Esophagus muscularis mucosa (tissue), 4 donors: ENCODE measurements at regions not wholly inside any gene's neighbourhood (a gene's known extent, or its start where the extent isn't known, plus 50 kb on each side); places are given as distances from the start of the nearest gene placed in this dataset.
"Not testable (repeated sequence)": the region's sequence is repeated elsewhere in the genome, so short reads cannot be mapped to it uniquely, and the experiment has no call there.

Experiments
- DNase-seq: peaks from one replicate; pipeline ENCODE4 v3.0.0-alpha.2; 2017; ENCODE audit errors: extremely low spot score
- H3K27ac ChIP-seq, 4 donors: fragments of 200-600 bp; sonication (generic); replicated peaks in 1 of 4; 1 replicate in 3 of 4; 2 replicates in 1 of 4; pipeline ENCODE4 v1.5.1; 2016 to 2019; ENCODE audit warnings: mild to moderate bottlenecking in 1 of 4
- H3K27me3 ChIP-seq, 4 donors: fragments of 200-600 bp; sonication (generic); one replicate each; pipeline versions ENCODE4 v1.5.1 to v1.6.0; 2016 to 2019
- H3K36me3 ChIP-seq, 4 donors: fragments of 200-600 bp; sonication (generic); one replicate each; pipeline ENCODE4 v1.5.1; 2016 to 2019
- H3K4me1 ChIP-seq, 4 donors: fragments of 200-600 bp; sonication (generic); one replicate each; pipeline ENCODE4 v1.5.1; 2016 to 2019
- H3K4me3 ChIP-seq, 4 donors: fragments of 200-600 bp; sonication (generic); 1 replicate in 2 of 4; 2 replicates in 2 of 4; pipeline ENCODE4 v1.5.1; 2016 to 2019; ENCODE audit warnings: mild to moderate bottlenecking in 4 of 4, moderate library complexity in 1 of 4
- H3K9me3 ChIP-seq, 4 donors: fragments of 200-600 bp; sonication (generic); 1 replicate in 3 of 4; 2 replicates in 1 of 4; pipeline ENCODE4 v1.5.1; 2016 to 2019
- EP300 ChIP-seq: sonication (generic); formaldehyde crosslinking; IDR thresholded peaks from one replicate; pipeline ENCODE4 v1.6.1; 2017; ENCODE audit warnings: antibody characterized with exemption
- POLR2A ChIP-seq: fragments of 450-650 bp; IDR thresholded peaks from one replicate; pipeline ENCODE4 v1.6.1; 2017; ENCODE audit warnings: antibody characterized with exemption, moderate library complexity, mild to moderate bottlenecking, low read depth
- POLR2AphosphoS5 ChIP-seq, 2 donors: sonication (generic); formaldehyde crosslinking; IDR thresholded peaks; one replicate each; pipeline ENCODE4 v1.6.1; 2017; ENCODE audit warnings: antibody characterized with exemption in 2 of 2
- WGBS: methylation state at CpG from one replicate; pipeline ENCODE4 v1.1.5; 2018; 5-methylcytosine and 5-hydroxymethylcytosine counted together
- intact Hi-C: fragments of 100-400 bp; cut with DNase I; formaldehyde crosslinking; loops from one replicate; pipeline ENCODE4 v1.15.1; 2023
- TF ChIP-seq, protein P1 (sequence below), 3 experiments: fragments of 200-600 bp in 2 of 3; fragments of 450-650 bp in 1 of 3; sonication (generic) in 2 of 3; IDR thresholded peaks; one replicate each; pipeline ENCODE4 v1.5.1; 2017 to 2019; ENCODE audit warnings: antibody characterized with exemption in 3 of 3, mild to moderate bottlenecking in 2 of 3, moderate library complexity in 1 of 3

DNA sequence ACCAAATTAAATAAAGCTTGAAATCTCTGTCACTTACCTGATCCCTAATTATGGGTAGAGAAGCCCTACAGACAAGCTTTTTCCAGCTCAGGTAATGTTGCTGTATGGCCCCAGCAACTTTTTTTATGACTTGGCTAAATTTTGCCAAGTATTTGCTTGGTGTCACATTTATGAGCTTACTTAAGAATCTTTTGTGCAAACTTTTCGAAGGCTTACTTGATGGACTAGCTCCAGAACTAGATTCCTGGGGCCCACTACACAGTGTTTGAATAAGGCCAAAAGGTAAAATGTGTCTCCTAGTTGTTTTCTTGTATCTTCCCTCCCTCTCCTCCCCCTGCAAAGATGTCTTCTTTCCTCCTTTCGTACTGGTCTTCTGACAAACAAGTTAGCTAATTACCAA, 257.9 kb downstream of the OSR1 start:
- no peak for TF ChIP-seq POLR2A
- TF ChIP-seq POLR2AphosphoS5 (IDR thresholded peaks at IDR 0.05), result no peak
- TF ChIP-seq, protein P1, sequence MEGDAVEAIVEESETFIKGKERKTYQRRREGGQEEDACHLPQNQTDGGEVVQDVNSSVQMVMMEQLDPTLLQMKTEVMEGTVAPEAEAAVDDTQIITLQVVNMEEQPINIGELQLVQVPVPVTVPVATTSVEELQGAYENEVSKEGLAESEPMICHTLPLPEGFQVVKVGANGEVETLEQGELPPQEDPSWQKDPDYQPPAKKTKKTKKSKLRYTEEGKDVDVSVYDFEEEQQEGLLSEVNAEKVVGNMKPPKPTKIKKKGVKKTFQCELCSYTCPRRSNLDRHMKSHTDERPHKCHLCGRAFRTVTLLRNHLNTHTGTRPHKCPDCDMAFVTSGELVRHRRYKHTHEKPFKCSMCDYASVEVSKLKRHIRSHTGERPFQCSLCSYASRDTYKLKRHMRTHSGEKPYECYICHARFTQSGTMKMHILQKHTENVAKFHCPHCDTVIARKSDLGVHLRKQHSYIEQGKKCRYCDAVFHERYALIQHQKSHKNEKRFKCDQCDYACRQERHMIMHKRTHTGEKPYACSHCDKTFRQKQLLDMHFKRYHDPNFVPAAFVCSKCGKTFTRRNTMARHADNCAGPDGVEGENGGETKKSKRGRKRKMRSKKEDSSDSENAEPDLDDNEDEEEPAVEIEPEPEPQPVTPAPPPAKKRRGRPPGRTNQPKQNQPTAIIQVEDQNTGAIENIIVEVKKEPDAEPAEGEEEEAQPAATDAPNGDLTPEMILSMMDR (IDR thresholded peaks at IDR 0.05), result no peak
- no peak for TF ChIP-seq EP300
- intact Hi-C loops, result no loop called here
- DNase-seq, result no peak
- Histone ChIP-seq H3K9me3 (no peaks in the 10 kb centered on the region), H3K27ac (no peak overlapping the region), H3K36me3 (no peaks in the 10 kb centered on the region), H3K27me3 (no peaks in the 10 kb centered on the region), H3K4me3 (no peak overlapping the region), H3K4me1 (peaks cover 0 to 16% (median 12%) of the 10 kb centered on the region in 4 donors)
- WGBS, result 88% methylated on average over 2 of the region's 2 CpGs

DNA sequence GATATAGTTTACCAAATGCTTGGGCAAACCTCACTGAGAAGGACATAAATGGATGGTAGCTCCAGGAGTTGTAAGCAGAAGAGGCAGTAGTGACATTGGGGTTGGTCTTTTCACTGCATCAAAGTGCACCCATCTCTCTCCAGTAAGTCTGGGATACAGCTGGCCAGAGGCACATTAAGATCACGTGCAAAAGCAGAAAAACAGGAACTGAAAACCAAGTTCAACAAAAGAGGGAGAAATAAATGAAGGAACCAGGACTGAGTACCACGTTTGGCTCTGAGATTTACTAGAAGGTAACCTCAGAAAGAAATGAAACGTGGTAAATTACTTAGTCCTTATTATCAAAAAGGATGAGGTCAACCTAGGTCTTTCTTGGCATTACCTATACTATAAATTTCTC, 259.2 kb downstream of the OSR1 start:
- no peak for DNase-seq
- intact Hi-C loops, result no loop called here
- H3K36me3 ChIP-seq, result no peaks in the 10 kb centered on the region
- 71% methylated on average over 3 of the region's 3 CpGs for WGBS
- no peak overlapping the region for H3K4me3 ChIP-seq
- H3K27ac ChIP-seq, result no peak overlapping the region
- no peaks in the 10 kb centered on the region for H3K9me3 ChIP-seq
- H3K4me1 ChIP-seq, result peaks cover 0 to 16% (median 12%) of the 10 kb centered on the region in 4 donors
- TF ChIP-seq, protein P1 (IDR thresholded peaks at IDR 0.05), result no peak
- no peak for TF ChIP-seq POLR2A
- no peak for TF ChIP-seq POLR2AphosphoS5 (IDR thresholded peaks at IDR 0.05)
- TF ChIP-seq EP300, result no peak
- no peaks in the 10 kb centered on the region for H3K27me3 ChIP-seq

DNA sequence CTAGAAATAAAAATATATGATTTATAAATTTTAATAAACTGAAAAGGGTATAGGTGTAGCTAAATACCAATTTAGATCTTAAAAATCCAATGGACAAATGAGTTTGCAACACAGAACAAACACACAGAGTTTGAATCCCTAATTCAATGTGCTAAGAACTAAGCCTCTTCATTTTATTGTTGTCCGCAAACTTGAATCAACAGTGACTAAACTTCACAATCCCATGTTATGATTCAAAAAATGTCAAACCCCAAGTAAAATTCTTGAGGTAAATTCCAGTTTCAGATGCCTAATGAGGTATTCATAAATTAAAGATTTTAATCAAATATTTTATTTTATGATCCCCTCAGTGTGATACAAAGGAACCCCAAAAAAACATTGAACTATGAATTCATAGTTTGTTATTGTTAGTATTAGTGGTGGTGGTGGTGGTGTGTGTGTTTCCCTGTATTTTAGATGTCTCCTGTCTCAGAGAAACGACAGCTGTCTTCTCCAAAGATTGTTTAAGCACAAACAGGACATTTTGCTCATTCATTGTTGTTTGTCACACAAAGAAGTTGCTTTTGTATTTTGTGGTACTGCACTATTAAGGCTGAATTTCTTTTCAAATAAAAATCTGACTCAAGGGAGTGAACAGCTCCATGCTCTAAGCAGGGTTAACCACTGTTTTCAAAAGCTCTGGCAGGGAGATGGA, 259.8 kb downstream of the OSR1 start:
- Histone ChIP-seq H3K4me3 (no peak overlapping the region), H3K27ac (no peak overlapping the region), H3K9me3 (no peaks in the 10 kb centered on the region), H3K4me1 (peaks cover 0 to 16% (median 12%) of the 10 kb centered on the region in 4 donors), H3K36me3 (no peaks in the 10 kb centered on the region), H3K27me3 (no peaks in the 10 kb centered on the region)
- no peak for TF ChIP-seq POLR2A
- TF ChIP-seq POLR2AphosphoS5 (IDR thresholded peaks at IDR 0.05), result no peak
- TF ChIP-seq, protein P1 (IDR thresholded peaks at IDR 0.05), result no peak
- TF ChIP-seq EP300, result no peak
- DNase-seq, result no peak
- intact Hi-C loops, result no loop called here
- WGBS, result 88% methylated on average over 2 of the region's 2 CpGs

DNA sequence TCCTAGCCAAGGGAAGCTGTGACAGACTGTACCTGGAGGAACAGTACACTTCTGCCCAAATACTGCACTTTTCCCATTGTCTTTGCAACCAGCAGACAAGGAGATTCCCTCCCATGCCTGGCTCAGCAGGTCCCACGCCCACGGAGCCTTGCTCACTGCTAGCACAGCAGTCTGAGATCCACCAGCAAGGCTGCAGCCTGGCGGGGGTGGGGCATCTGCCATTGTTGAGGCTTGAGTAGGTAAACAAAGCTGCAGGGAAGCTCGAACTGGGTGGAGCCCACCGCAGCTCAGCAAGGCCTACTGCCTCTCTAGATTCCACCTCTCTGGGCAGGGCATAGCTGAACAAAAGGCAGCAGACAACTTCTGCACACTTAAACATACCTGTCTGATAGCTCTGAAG, 268.9 kb downstream of the OSR1 start:
- DNase-seq, intact Hi-C loops, H3K4me1 ChIP-seq, H3K9me3 ChIP-seq, H3K4me3 ChIP-seq, H3K27me3 ChIP-seq, H3K36me3 ChIP-seq, H3K27ac ChIP-seq: not testable (repeated sequence)
- WGBS, result 81% methylated on average over 3 of the region's 5 CpGs

DNA sequence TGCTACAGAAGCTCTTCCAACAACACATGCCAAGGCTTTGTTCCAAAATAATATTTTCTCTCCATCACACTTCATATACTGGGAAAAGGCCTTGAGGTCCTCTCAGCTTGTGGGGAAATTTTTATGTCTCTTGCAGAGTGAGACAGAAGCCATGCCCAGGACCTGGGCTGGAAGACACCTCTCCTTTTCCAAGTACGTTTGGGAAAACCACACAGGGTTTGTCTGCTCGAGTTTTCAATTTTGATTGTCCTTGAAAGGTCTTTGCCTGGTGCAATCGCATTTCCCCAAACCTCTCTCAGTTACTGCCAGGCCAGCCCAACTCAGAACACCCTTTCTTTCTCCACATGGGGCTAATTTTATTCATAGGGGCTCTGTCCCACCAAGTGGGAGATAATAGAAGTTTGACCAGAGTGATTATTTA, 272.2 kb downstream of the OSR1 start:
- Histone ChIP-seq H3K27ac (no peak overlapping the region), H3K27me3 (no peaks in the 10 kb centered on the region), H3K4me1 (peaks cover 0 to 7% (median 0%) of the 10 kb centered on the region in 4 donors), H3K9me3 (no peaks in the 10 kb centered on the region), H3K36me3 (no peaks in the 10 kb centered on the region), H3K4me3 (no peak overlapping the region)
- no peak for TF ChIP-seq POLR2A
- TF ChIP-seq, protein P1 (IDR thresholded peaks at IDR 0.05), result no peak
- TF ChIP-seq POLR2AphosphoS5 (IDR thresholded peaks at IDR 0.05), result no peak
- no peak for TF ChIP-seq EP300
- DNase-seq, result no peak
- 44% methylated on average over 3 of the region's 3 CpGs for WGBS
- intact Hi-C loops, result no loop called here
